ENCODE measurements at regions not wholly inside any gene's neighbourhood (a gene's known extent, or its start where the extent isn't known, plus 50 kb on each side); places are given as distances from the start of the nearest gene placed in this dataset.
A peak's percentile ranks its signal among the peaks of the same experiment; 100 is the strongest.

DNA sequence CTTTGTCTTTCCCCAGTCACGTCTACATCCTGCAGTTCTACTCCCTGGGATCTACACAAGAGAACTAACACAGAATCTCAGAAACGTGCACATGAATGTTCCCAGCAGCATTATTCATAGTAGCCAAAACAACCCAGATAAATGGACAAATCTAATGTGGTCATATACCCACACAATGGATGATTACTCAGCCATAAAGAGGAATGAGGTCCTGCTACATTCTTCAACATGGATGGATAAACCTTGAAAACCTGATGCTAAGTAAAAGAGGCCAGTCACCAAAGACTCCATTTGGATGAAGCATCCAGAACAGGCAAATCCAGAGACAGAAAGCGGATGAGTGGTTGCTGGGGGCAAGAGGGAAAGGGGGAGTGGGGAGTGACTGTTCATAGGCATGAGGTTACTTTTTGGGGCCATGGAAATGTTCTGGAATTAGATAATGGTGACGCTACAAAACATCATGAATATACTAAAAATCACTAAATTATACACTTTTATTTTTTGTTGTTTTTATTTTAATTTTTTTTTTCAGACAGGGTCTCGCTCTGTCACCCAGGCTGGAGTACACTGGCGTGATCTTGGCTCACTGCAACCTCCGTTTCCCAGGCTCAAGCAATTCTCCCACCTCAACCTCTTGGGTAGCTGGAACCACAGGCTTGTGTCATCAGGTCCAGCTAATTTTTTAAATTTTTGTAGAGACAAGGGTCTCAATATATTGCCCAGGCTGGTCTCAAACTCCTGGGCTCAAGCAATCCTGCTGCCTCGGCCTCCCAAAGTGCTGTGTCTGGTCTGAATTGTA lies 50.8 kb upstream of the DSN1 start:
- peak; percentile 95 for DNase-seq (ENCODE audit: low read depth)

- no peak for DNase-seq (ENCODE audit: low read depth)
Measured at GRCh38 chr20:36825385-36826104, 50.4 kb upstream of the TLDC2 start.
